ENCODE measurements at regions not wholly inside any gene's neighbourhood (a gene's known extent, or its start where the extent isn't known, plus 50 kb on each side); places are given as distances from the start of the nearest gene placed in this dataset.

GRCh38 chr9:81118416-81118815 is 570.9 kb downstream of the TLE1 start:
- ChIA-PET POLR2A (no interaction called here), CTCF (no interaction called here)
- no peak for TF ChIP-seq CTCF (IDR thresholded peaks at IDR 0.05; ENCODE audit: control extremely low read depth, extremely low read depth, low read depth, missing control alignments)
- DNase-seq (ENCODE audit: extremely low spot score): no peak

- no peak for TF ChIP-seq CTCF (IDR thresholded peaks at IDR 0.05; ENCODE audit: control extremely low read depth, extremely low read depth, low read depth, missing control alignments)
- DNase-seq (ENCODE audit: extremely low spot score): no peak
- POLR2A ChIA-PET: no interaction called here
- CTCF ChIA-PET: no interaction called here
Measured at GRCh38 chr9:81116340-81117137, 572.8 kb downstream of the TLE1 start.

GRCh38 chr9:81113453-81114124 is 575.8 kb downstream of the TLE1 start:
- CTCF ChIA-PET: no interaction called here
- POLR2A ChIA-PET: no interaction called here
- DNase-seq (ENCODE audit: extremely low spot score): no peak
- no peak for TF ChIP-seq CTCF (IDR thresholded peaks at IDR 0.05; ENCODE audit: control extremely low read depth, extremely low read depth, low read depth, missing control alignments)

DNA sequence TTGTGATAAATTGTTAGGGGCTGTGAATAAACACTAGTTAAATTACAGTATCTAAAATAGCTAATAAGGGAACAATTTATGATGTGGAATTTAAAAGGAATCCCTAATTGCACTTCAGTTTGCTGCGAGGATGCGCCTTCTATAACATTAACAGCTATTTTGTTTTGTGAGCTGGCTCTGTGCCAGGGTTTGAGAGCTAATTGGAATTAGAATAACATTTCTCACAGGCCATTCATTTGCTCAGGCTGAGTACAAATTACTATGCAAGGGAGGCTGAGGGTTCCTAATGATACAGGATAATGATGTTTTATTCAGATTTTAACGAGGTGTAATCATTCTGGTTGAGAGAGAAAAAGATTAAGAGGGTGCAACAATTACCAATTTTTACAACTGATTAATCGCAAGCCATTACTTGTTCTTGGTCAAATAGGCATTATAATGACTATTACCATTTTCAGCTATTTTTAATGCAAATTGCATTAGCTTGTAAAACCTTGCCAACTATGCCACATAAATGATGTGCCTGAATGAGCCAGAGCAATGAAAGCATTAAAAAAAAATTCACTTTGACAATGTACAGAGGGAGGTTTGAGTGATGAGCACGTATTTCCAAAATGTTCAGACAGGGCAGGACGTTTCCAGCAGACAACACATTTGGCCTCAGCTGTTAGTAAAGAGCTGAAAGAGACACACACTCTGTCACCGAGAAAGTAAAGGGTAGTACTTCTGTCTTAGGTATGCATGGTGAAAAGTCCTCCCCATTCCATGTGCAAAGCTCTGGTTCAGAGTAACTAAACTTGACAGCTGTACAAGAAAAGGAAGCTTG is 576.5 kb downstream of the TLE1 start:
- no peak for DNase-seq (ENCODE audit: extremely low spot score)
- POLR2A ChIA-PET: no interaction called here
- CTCF ChIA-PET: no interaction called here
- no peak for TF ChIP-seq CTCF (IDR thresholded peaks at IDR 0.05; ENCODE audit: control extremely low read depth, extremely low read depth, low read depth, missing control alignments)

DNA sequence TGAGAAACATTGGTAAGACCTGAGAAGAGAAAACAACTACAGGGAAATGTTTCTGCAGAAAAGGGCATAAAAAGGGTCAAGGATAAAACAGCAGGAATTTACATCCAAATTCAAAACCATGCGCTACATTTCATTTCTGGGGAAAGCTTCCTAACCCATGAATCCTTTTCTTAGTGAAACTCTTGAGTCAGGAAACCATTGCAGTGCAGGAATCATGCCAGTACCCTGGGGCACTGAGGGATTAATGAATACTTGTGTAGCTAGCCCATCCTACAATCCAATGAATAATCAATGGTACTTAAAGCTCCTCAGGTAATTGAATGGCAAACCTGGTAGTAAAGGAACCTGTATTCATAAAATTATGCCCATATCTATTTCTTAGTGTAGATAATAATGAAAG is 580.5 kb downstream of the TLE1 start:
- no peak for TF ChIP-seq CTCF (IDR thresholded peaks at IDR 0.05; ENCODE audit: control extremely low read depth, extremely low read depth, low read depth, missing control alignments)
- ChIA-PET CTCF (interaction anchor here (1.2 kb wide), 2 partner anchors 13 to 17 kb away, joined by 3 read pairs; no protein-coding TSS in a partner anchor), POLR2A (no interaction called here)
- DNase-seq (ENCODE audit: extremely low spot score): no peak

DNA sequence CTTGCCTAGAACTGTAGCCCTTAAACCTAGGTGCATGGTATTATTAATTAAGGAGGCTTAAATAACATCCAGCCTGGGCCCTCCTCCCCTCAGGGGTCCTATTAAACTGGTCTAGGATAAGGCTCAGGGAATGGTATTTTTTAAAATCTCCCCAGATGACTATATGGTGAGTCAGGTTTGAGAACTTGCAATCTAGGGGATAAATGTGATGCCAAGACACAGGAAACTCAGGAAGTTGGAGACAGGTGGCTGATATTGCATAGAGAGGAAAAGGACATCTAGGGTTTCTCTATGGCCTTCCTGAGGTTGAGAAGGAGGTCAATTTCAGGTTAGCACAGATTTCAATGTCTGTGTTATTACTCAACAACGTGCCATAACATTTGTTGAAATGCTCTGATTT is 581.0 kb downstream of the TLE1 start:
- POLR2A ChIA-PET: no interaction called here
- CTCF ChIA-PET: interaction anchor here (1.2 kb wide), 2 partner anchors 13 to 16 kb away, joined by 3 read pairs; no protein-coding TSS in a partner anchor
- no peak for TF ChIP-seq CTCF (IDR thresholded peaks at IDR 0.05; ENCODE audit: control extremely low read depth, extremely low read depth, low read depth, missing control alignments)
- DNase-seq (ENCODE audit: extremely low spot score): no peak

Measured in GM10248 (cell line).